ENCODE measurements at regions not wholly inside any gene's neighbourhood (a gene's known extent, or its start where the extent isn't known, plus 50 kb on each side); places are given as distances from the start of the nearest gene placed in this dataset.
A peak's percentile ranks its signal among the peaks of the same experiment; 100 is the strongest.

GRCh38 chr5:130488252-130488651, 584.0 kb downstream of the CHSY3 start (continued):
- TF ChIP-seq, protein P1, sequence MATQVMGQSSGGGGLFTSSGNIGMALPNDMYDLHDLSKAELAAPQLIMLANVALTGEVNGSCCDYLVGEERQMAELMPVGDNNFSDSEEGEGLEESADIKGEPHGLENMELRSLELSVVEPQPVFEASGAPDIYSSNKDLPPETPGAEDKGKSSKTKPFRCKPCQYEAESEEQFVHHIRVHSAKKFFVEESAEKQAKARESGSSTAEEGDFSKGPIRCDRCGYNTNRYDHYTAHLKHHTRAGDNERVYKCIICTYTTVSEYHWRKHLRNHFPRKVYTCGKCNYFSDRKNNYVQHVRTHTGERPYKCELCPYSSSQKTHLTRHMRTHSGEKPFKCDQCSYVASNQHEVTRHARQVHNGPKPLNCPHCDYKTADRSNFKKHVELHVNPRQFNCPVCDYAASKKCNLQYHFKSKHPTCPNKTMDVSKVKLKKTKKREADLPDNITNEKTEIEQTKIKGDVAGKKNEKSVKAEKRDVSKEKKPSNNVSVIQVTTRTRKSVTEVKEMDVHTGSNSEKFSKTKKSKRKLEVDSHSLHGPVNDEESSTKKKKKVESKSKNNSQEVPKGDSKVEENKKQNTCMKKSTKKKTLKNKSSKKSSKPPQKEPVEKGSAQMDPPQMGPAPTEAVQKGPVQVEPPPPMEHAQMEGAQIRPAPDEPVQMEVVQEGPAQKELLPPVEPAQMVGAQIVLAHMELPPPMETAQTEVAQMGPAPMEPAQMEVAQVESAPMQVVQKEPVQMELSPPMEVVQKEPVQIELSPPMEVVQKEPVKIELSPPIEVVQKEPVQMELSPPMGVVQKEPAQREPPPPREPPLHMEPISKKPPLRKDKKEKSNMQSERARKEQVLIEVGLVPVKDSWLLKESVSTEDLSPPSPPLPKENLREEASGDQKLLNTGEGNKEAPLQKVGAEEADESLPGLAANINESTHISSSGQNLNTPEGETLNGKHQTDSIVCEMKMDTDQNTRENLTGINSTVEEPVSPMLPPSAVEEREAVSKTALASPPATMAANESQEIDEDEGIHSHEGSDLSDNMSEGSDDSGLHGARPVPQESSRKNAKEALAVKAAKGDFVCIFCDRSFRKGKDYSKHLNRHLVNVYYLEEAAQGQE (IDR thresholded peaks at IDR 0.05; ENCODE audit: low read depth): no peak
- TF ChIP-seq CBX3 (IDR thresholded peaks at IDR 0.05; ENCODE audit: low read depth) (no peak), CTCF (IDR thresholded peaks at IDR 0.05 in 2 of 3, conservative IDR thresholded peaks at IDR 0.05 in 1 of 3; ENCODE audit: borderline replicate concordance in 1 of 3, insufficient read depth in 1 of 3, low read depth in 2 of 3, low read length in 2 of 3) (no peak)

- ChIA-PET RAD21 (ENCODE audit: low non-redundant PET in 1 of 2, low total read pairs in 2 of 2, uncharacterized antibody in 2 of 2, unreplicated experiment in 2 of 2) (no interaction called here), POLR2A (no interaction called here), CTCF (no interaction called here)
- peak; percentile 73 for ATAC-seq
- no peak for DNase-seq (ENCODE audit: low read depth, low spot score)
- no peaks in the 10 kb centered on the region for H3K9me3 ChIP-seq (ENCODE audit: control insufficient read depth in 1 of 2, insufficient read depth in 1 of 2, low read depth in 1 of 2, low read length in 2 of 2)
- no peak overlapping the region for H3K4me2 ChIP-seq (ENCODE audit: low read length)
- no peaks in the 10 kb centered on the region for H3K27me3 ChIP-seq (ENCODE audit: insufficient read depth, low read length)
- no peak for TF ChIP-seq TCF7L2 (IDR thresholded peaks at IDR 0.05; ENCODE audit: borderline replicate concordance, extremely low read depth, insufficient read depth, insufficient read length)
- TF ChIP-seq CTCF (IDR thresholded peaks at IDR 0.05 in 2 of 3, conservative IDR thresholded peaks at IDR 0.05 in 1 of 3; ENCODE audit: borderline replicate concordance in 1 of 3, insufficient read depth in 1 of 3, low read depth in 2 of 3, low read length in 2 of 3): peak in 2 of 3 experiments; percentile 17 to 32; a peak in 3 of 6 replicates
- no peaks in the 10 kb centered on the region for H3K36me3 ChIP-seq (ENCODE audit: control insufficient read depth in 1 of 2, insufficient read depth in 2 of 2, low read length in 2 of 2)
- no peak overlapping the region for H3K27ac ChIP-seq (ENCODE audit: low read depth, low read length)
- no peak overlapping the region for H3K4me3 ChIP-seq (replicated peaks in 1 of 2; ENCODE audit: low read depth in 1 of 2, low read length in 2 of 2)
- no peak overlapping the region for H2AFZ ChIP-seq (ENCODE audit: low read depth, low read length, poor library complexity, severe bottlenecking)
- peaks cover 0 to 7% of the 10 kb centered on the region in 2 experiments; a peak in 1 of 4 replicates for H3K4me1 ChIP-seq (ENCODE audit: control insufficient read depth in 1 of 2, insufficient read depth in 2 of 2, low read length in 2 of 2)
- H3K79me2 ChIP-seq (ENCODE audit: insufficient read depth, low read length): no peaks in the 10 kb centered on the region
- H3K9ac ChIP-seq (ENCODE audit: low read length): no peak overlapping the region
- BruUV-seq (replicated peaks): no TSS peak
- H4K20me1 ChIP-seq (ENCODE audit: insufficient read depth): no peaks in the 10 kb centered on the region
- H3K9me2 ChIP-seq (ENCODE audit: insufficient read depth): no peaks in the 10 kb centered on the region
- intact Hi-C loops (cut with micrococcal nuclease): no loop called here
These were observed 575.0 kb downstream of the CHSY3 start for GRCh38 chr5:130479045-130479804.

Measured in HCT116 (cell line).